NCI-H128 (cell line): ENCODE measurements at regions not wholly inside any gene's neighbourhood (a gene's known extent, or its start where the extent isn't known, plus 50 kb on each side); places are given as distances from the start of the nearest gene placed in this dataset.
A peak's percentile ranks its signal among the peaks of the same experiment; 100 is the strongest.

Experiments
- DNase-seq: peaks from one replicate; lab custom pipeline; 2025; ENCODE audit not compliant: unreplicated experiment; lab: John Stamatoyannopoulos, UW

DNA sequence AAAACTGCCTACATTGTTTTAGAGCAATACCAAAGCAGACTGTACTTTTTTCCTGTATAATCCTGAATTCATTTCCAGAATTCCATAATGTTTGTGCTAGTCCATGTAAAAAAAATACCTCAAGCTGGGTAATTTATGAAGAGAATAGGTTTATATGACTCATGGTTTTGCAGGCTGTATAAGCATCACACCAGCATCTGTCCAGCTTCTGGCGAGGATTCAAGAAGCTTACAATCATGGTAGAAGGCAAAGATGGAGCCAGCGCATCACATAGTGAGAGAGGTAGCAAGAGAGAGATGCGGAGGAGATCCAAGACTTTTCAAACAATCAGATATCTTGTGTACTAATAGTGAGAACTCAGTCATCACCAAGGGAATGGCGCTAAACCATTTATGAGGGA, 280.3 kb upstream of the CDH9 start:
- DNase-seq = no peak

DNA sequence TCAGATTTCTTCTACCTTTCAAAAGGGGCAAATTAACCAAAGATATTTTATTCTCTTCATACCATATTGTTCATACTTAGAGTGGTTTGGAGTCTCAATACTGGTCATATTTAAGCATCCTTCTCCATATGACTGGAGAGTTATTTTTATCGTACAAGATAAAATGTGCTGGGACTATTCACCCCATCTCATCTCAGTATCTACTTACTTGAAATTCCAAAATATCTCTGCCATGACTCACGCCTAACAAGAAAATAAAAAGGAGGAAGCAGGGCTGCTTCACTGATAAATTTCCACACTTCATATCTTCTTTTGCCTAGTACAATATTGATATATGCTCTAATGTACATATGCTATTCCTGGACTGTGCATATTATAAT, 277.9 kb upstream of the CDH9 start:
- no peak for DNase-seq

DNA sequence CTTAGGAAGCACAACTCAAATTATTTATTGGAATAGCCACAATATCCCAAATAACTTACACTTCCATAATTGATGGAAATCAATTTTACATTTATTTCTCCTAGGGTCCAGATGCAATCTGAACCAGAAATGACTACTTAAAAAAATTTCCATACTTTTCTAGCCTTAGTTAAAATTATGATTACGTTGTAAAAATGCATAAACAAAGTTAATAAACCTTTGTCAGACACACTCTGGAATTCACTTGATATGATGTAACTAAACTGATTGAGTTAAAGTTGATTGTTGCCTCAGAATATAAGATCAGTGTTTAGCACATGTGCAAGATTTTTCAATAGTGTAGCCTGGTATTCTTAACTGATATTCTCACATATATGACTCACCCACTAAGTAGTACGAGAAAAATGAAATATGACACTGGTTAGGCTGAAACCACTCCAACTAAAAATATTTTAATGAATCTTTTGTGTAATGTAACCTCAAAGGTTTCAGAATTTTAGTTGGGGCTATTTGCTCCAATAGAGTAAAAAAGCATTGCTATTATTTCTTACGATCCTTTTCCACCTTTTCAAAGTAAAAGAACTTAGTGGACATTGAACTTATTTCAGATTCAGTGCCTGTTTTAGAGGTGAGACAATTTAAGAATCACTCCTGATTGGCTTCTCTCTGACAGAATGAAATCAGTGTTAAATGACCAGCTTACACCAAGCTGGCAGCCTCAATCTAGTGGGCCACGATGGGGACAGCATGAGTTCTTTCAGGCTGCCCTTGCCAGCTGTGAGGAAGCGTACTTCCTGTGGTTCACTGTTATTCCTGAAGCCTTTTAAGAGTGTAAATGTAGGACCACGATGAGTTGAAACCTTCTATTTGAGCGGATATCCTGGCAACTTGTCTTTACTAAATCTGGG, 277.2 kb upstream of the CDH9 start:
- peak; percentile 19 for DNase-seq

DNA sequence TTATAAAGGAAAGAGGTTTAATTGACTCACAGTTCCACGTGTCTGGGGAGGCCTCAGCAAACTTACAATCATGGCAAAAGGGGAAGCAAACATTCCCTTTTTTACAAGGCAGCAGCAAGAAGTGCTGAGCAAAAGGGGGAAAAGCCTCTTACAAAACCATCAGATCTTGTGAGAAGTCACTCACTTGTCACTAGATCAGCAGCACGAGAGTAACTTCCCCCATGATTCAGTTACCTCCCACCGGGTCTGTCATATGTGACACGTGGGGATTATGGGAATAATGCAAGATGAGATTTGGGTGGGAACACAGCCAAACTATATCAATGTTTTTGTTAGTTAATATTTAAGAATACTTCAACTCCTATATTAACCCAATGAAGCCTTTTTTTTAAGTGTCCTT, 275.2 kb upstream of the CDH9 start:
- no peak for DNase-seq

DNA sequence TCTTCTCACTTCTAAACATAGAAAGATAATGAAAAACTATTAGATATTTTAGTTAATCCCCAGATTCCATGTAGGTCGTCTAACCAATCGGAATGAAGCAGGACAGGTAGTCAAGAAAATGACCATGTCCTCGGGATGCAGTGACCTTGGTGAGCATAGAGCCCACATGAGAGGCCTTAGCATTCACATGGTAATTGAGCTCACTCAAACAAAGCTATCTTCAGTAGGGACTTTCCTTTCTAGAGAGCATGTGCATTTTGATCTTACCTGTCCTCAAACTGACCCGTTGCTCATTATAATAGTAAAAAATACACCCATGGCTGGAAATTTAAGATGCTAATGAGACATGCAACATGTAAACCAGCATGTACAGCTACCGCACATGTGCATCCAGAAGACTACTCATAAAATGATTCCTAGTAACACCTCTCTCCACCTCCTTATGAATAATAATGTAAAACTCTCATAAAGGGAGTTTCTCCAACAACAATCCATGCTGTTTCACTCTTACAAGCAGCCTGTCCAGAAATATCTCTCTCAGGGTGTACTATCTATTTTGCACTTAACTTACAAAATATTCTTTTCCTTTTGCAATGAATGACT, 274.0 kb upstream of the CDH9 start:
- no peak for DNase-seq

DNA sequence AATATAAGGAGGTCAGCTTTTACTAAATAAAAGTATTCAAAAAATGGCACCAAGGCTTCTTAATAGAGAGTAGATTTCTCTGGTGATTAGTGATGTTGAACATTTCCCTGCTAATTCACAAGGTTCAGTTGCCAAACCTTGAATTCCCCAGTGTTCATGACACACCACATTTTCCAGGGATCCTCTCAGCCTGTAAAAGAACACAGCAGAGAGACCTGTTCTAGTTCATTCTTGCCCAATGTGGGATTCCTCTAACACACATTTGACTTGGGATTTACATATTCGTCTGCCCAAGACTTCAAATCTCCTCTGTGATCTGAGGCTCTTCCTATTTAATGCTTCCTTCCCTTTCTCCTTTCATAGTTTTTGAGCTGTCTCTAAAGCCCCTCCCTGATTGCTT, 273.2 kb upstream of the CDH9 start:
- DNase-seq = no peak

DNA sequence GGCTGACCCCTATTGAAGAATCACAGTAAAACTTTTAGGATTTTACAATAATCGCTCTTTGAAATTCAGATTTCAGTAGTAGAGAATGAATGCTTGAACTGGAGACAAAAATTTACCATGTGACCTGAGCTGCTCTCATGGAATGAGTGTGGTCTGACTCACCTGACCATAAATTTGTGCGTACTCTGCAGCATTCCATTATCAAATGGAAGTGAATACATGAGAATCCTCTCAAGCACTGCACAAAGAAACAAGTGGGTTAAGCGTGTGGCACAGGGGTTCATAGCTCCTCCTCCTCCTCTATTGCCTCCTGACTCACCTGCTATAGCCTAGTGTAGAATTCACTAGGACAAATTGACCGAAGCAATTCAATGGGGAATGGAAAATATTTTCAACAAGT, 269.8 kb upstream of the CDH9 start:
- DNase-seq = no peak

DNA sequence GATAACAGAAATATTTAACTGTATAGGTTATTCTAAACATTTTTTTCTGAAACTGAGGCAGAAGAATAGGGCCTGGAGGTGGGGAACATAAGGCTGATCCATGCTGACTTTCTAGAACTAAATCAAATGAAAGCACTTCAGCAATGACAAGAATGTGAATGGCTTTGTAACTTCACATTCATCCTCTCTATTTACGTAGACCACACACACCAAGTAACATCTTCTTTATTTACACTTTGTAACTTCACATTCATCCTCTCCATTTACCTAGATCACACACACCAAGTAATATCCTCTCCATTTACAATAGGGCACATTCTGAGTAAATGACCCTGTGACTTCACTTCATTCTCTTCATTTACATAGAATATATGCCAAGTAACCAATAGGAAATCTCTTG, 251.8 kb upstream of the CDH9 start:
- DNase-seq = no peak

DNA sequence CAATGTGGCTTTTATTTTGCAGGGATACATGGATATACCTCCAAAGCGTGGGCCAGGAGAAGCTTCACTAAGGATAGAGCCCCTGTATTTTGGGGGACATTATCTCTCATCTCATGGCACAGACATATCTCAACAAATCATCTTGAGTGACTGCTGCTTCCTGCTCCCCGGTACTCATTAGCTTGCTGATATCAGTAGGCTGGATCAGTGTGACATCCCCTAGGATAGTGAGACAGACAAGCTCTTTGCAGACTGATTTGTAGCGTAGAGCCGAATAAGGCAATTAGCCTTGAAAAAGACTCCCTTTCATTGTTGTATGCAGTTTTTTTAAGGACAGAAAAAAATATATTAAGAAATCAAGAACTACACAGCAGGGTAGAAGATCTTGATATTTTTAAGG, 237.7 kb upstream of the CDH9 start:
- no peak for DNase-seq

DNA sequence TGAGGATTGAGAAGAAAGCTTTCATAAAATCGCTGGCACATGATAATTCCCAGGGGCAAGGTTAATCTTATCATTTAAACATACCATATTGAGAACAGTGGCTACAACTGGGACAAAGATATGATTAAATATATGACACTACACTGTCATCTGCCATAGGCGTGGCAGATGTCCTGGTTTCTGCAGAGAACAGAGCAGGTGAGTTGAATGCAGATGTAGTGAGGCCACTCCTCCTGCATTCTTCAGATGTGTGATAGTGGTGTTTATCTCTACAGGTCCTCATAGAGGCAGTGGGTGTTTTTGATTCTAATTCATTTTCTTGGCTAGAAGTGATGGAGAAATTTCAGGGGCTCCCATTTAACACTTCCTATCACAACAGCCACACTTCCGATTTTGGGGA, 237.0 kb upstream of the CDH9 start:
- no peak for DNase-seq

DNA sequence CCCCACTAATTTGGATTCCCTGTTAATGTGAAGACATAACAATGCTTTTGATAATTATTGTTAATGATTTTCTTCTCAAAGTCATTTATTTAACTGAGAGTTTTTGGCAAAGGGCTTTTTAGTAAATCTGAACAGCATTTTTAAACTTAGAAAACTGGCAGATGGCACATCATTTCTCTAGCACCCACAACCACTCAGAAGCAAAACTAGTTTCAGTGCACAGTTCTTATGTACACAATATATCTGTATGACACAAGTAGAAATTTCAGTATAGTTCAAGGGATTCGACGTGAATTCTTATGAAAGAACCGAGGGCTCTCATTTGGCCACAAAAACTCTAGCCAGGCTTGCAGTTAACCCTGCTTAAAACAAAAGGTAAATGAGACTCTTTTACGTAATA, 231.4 kb upstream of the CDH9 start:
- no peak for DNase-seq

DNA sequence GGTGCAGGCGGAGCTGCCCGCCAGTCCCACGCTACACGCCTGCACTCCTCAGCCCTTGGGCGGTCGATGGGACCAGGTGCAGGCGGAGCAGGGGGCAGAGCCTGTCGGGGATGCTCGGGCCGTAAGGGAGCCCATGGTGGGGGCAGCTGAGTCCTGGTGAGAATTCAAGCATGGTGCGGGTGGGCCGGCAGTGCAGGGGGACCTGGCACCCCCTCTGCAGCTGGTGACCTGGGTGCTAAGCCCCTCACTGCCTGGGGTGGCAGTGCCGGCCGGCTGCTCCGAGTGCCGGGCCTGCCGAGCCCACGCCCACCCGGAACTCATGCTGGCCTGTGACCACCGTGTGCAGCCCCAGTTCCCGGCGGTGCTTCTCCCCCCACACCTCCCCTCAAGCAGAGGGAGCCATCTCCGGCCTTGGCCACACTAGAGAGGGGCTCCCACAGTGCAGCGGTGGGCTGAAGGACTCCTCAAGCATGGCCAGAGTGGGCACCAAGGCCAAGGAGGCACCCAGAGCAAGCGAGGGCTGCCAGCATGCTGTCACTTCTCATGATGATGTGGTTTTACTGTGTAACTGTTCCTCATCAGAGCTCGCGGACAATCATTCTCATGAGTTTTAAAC, 228.9 kb upstream of the CDH9 start:
- no peak for DNase-seq

DNA sequence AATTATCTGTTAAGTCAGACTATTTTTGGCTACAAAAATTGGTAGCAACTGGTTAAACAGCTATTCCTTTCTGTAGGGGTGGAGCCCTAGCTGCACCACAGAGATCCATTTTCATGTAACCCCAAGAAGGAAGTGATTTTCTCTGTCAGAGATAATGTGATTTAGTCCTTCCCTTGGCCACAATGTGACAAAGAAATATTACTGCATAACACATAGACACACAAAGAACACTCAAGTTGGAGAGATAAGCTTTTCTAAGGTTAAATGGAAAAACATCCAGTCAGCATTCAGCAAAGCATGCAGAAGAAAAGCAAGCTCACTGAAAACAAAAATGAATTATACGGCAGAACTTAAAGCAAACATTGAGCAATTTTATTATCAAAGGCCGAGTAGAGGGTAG, 227.8 kb upstream of the CDH9 start:
- DNase-seq = no peak

DNA sequence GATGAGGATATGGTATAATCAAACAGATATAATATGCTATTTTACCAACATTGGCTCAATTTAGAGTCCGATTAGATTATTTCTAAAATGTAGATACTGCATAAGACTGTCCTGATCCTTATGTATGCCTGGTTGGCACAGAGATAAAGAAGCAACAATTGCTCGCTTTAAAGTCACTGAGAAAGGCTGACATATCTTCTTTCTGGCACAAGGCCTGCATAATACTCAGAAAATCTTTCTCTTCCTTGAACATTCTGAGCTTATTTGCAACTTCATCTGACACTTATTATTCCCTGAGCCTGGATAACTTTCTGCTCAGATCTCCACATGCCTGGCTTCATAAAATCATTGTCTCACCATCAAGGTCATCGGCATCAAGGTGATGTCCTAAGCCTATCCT, 219.3 kb upstream of the CDH9 start:
- no peak for DNase-seq

DNA sequence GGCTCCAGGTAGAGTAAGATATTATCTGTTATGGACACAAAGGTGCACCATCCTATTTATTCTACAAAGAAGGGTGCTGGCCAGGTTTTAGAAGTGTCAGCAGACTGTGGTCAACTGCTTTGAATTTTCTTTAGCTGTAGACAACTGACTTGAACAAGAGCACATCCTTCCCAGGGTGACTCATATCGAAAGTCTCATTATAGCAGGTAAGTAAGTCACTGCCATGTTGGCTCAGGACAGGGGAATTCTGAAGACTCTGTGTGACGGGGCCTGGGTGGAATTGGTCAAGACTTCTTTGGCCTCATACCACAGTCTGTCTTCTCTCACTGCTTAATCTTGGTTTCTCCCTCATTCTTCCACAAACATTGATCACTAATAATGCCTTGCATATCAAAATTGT, 214.5 kb upstream of the CDH9 start:
- DNase-seq = no peak

DNA sequence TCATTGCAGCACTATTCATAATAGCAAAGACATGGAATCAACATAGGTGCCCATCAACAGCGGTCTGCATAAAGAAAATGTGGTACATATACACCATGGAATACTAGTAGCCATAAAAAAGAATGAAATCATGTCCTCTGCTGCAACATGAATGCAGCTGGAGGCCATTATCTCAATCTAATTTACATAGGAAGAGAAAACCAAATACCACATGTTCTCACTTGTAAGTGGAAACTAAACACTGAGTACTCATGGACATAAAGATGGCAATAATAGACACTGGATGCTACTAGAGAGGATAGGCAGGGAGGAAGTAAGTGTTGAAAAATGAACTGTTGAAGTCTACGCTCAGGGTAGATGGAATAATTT, 203.9 kb upstream of the CDH9 start:
- no peak for DNase-seq

DNA sequence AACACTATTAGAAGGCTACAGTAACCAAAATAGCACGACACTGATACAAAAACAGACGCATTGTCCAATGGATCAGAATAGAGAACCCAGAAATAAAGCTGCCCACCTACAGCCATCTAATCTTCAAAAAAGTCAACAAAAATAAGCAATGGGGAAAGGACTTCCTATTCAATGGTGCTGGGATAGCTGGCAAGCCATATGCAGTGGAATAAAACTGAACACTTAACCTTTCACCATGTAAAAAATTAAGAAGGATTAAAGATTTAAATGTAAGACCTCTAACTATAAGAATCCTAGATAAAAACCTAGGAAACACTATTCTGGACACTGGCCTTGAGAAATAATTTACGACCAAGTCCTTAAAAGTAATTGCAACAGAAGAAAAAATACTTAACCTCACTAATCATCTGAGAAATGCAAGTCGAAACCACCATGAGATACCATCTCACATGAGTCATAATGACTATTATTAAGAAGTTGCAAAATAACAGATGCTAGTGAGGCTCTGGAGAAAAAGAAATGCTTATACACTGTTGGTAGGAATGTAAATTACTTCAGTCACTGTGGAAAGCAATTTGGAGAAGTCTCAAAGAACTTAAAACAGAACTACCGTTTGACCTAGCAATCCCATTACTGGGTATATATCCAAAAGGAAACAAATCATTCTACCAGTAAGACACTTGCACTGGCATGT, 203.3 kb upstream of the CDH9 start:
- DNase-seq = no peak

DNA sequence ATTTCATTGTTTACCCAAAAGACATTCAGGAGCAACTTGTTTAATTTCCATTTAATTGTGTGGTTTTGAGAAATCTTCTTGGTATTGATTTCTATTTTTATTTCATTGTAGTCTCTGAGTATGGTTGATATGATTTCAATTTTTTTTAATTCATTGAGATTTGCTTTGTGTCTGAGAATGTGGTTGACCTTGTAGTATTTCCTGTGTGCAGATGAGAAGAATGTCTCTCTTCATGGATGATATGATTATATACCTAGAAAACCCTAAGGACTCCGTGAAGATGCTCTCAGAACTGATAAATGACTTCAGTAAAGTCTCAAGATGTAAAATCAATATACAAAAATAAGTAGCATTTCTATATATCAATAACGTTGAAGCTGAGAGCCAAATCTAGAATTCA, 202.4 kb upstream of the CDH9 start:
- no peak for DNase-seq

DNA sequence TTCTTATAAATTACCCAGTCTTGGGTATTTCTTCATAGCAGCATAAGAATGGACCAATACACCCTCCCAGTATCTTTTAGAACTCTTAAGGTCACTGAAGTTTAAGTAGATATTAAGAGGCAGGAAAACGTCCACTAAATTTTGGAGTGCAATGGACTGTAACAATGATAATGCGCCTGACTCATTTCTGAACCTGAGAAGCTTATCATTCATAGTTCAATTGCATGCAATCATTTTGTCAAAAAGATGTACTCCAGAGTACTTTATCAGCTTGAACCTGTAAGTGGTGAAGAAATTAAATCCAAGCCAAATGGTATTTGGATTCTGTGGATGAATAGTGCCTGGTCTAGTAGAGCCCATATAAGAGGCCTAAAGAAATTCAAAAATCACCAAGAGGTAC, 196.5 kb upstream of the CDH9 start:
- no peak for DNase-seq

DNA sequence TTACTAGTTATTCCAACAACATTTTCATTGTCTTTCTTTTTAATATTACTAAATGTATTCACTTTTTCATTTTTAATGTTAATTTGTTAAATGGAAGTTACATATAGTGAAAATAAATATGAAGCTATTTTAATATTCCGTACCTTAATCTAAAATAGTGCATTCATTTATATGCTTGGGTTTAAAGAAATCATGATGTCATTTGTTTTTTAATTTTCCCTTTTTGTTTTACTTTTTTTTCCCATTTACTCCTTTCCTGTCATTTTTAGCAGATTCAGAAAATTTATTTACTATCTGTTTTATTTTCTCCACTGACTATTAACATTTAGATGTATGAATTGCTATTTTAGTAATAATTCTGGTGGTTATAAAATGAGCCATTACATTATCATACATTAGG, 183.0 kb upstream of the CDH9 start:
- no peak for DNase-seq

DNA sequence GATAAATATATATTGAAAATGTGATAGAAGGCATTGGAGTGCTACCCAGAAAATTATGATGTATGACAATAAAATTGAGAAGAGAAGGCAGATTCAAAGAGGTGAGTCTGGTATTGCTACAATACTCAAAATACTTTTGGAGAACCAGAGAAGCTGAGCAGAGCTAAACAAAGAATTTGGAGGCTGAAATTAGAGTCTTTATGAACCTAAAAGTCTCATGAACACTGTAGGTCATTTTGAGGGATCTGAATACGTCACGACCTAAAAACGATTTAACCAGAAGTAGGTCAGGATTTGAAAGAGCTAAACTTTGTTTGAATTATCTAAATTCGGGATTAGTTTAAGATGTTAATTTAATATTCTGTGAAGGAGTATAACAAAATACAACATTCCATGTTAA, 182.4 kb upstream of the CDH9 start:
- no peak for DNase-seq

DNA sequence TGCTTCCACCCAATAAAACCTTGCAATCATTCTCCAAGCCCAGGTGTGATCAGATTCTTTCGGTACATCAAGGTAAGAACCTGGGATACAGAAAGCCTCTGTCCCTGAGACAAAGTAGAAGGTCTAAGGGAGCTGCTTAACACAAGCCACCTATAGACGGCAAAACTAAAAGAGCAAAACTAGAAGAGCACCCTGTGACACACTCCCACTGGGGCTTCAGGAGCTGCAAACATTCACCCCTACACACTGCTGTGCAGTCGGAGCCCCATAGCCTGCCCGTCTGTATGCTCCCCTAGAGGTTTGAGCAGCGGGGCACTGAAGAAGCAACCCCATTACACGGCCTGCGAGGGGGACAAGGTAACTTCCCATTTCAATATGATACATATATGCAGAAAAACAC, 179.6 kb upstream of the CDH9 start:
- no peak for DNase-seq
